Activated gamma-delta T cell treated with Interleukin-2 at 50 U/mL for 16 hours (primary cell): ENCODE measurements at regions not wholly inside any gene's neighbourhood (a gene's known extent, or its start where the extent isn't known, plus 50 kb on each side); places are given as distances from the start of the nearest gene placed in this dataset.

Experiments
- DNase-seq: peaks from one replicate; pipeline ENCODE4 v3.0.0-alpha.2; 2020

DNA sequence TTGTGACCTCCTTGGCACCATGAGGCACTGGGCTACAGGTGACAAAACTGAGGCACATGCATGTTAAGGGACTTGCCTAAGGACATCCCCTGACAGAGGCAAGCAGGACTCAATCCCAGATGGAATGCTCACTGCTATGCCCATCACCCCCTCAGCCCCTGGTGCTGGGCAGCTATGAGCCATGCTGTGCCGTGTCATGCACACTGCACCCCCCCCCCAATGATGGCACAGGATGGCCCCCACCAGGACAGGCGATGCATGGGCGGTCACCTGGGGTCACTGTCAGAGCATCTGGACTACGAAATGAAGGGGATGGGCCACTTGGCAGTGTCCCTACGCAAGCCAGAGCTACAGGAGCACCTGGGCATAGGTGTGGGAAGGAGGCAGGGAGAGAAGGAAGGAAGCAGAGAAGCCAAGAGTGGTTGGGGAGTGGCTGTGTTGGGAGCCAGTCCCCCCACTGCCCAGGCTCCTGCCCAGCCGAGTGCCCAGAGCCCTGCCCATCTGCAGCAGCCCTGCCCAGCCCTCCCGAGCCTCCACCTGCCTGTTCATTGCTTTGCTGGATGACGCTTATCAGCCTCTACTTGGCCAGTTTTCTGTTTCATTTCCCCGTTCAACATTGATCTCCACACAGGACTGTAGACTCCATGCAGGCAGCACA is 84.9 kb upstream of the DIO3 start:
- DNase-seq = no peak

DNA sequence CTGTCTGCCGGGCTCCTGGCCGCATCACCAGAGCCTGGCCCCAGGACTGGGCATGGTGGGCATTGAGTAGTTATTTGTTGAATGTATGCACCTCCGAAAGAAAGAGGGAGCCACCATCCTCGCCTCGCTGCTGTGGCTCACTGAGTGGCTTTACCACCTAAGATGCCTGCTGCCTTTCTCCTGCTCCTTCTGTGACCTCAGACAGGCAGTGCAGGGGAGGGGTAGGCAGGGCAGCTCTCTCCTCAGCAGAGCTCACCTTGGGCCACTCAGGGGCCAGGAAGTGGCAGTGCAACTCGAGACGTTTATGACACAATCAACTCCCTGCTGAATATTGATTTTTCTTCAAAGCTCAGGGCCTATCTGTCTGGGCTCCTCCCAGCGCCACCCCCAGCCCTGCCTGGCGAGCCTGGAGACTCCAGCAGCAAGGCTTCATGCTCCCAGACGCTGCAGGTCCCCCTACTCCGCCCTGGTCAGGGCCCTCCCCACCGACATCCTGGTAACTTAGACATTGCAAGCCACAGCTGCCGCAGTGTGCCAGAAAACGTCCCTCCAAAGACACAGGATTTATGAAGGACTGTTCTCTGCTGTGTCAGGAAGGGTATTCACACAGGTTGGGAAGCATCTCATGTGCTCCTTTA is 84.3 kb upstream of the DIO3 start:
- no peak for DNase-seq

DNA sequence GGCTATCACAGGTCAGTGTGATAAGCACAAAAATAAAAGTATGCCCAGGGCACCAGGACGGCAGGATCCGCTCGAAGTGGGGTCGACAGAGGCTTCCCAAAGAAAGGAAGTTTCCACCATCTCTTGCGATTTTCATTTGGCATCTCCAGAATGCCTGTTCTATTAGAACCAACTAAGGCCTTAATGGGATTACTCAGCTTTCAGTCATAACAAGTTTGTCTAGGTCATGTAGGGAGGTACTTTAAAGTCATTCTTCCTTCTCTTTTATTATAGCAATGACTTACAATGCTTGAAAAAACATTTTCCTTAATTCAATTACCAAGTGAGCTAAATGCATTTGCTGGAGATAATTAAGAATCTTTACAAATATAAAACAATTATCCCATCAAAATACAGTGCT is 83.6 kb upstream of the DIO3 start:
- no peak for DNase-seq

DNA sequence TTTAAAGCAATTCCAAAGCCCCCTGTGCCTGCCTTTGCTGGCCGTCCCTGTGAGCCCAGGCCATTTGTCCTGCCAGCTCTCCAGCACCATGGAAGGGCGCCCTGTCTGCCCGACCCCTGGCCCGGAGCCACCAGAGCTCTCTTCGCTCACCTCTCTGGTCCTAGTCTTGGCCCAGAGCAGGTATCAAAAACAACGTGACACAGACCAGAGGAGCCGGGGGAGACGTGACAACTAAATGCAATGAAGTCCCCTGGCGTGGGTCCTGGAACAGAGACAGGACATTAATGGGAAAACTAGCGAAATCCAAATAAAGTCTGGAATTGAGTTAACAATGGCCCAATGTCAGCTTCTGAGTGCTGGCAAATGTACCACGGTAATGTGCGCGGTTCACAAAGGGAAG is 83.2 kb upstream of the DIO3 start:
- no peak for DNase-seq

DNA sequence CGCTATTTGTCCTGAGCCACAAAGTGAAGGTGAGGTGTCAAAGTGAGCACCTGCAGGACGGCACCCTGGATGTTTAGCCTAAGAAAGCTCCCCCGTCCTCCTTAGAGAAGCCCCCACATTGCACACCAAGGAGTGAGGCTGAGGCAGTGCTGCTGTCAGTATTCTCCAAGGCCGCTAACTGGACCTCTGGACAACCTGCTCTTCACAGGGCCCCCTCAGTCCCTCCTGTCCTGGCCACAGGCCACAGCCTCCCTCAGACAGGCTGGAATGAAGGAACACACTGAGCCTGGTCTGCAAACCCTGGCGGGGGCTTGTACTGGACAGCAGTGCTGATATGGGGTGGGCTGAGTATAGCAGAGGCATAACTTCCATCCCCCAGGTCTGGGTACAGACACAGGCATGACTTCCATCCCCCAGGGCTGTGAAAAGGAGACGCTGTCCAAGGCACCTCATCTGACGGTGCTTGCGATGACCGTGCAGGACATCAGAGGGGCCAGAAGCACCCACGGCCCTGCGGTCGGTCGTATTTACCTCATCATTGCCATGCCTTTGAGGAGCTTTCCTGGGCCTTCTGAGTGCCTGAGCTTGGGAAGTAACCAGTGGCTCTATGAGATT is 82.4 kb upstream of the DIO3 start:
- no peak for DNase-seq

DNA sequence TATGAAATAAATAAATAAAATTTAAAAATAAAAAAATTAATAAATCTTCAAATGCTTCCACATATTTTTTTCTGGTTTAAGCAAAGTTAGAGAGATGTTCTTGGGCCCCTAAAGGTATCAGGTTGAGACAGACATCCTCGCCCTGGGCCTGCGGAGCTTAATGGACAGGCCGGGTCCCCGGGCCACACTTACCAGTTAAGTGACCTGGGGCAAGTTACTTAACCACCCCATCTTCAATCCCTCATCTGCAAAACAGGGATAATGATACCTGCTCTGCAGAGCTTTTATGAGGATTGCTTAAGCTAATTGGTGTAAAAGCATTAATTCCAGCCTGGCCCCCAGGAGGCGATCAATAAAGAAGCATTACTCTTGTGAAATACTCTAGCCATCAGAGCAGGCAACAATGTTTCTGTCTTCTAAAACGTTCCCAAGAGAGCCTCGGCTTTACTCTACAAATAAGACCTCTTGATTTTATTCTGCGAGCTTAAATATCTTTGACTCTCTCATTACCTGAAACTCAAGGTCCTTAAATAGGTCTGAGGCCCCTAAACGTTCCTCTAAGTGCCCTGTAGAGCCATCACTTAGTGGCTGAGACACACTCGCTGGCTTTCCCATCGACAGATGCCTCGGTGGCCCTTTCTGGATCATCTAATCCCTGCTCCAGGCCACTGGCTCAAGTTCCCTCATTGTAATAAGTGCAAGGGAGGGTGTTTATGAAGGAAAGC is 81.1 kb upstream of the DIO3 start:
- no peak for DNase-seq

DNA sequence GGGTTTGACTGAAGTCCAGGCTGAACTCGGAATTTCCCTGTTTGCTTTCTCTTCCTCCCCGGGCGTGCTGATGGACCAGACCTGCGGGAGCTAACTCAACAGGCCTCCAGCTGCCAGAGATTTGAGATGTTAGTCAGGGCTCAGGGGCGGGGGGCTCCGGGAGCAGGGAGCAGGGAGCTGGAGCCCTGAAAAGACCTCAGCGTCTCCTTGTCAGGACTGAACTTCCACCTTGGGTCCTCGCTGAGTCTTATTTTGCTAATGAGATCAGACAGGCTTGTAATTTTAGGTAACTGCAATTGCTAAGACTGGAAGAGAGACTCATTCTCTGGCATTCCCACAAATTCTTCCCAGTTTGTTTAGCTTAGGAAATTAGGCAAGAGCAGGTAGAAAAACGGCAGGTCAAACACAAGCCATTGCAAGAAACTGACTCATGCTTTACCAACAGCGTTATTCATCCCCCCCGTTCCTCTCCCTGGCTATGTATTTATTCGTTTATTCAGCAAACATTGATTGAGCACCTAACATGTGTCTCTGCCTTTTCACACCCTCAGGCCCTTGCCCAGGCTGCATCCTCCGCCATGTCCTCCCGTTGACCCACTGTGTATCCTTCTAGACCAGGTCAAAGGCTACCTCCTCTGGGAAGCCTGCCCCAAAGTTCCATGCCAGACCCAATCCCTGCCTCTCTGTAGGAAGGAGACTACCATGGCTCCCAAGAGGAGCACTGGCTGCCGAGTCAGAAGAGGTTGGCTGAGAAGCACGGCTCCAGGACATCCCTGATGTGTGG is 80.4 kb upstream of the DIO3 start:
- DNase-seq = no peak

DNA sequence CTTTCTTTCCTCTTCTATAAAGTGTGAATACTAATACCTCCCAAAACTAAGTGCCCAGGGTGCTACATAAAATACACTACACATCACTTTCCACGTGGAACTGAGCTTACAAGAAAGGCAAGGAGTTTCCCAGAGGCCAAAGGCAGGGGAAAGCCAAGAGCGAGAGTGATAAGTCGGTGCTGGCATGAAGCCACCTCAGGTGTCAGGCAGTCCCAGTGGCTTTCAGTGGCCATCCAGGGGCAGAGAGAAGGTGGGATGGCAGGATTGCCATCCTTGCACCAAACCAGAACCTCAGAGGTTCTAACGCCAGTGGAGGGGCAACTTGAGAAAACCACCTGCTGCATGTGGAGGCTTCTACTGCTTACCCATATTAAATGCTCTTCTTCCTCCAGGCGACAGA is 79.7 kb upstream of the DIO3 start:
- no peak for DNase-seq

DNA sequence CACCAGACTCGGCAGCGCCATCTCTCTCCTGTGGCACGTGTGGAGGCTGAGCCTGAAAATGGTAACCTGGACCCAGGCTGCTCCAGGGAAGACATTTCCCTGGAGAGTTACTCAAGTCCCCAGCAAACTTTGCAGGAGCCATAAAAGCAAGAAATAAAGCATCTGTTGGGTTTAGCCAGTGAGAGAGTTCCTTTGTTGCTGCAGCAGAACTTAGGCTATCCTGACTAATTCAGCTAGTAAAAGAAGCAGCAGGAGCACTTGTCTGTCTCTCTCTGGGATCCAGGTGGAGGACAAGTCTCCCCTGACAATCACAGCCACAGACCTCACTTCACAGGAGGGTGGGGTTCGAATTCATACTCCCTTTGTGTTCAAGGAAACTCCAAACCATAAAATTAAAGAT is 79.2 kb upstream of the DIO3 start:
- no peak for DNase-seq

DNA sequence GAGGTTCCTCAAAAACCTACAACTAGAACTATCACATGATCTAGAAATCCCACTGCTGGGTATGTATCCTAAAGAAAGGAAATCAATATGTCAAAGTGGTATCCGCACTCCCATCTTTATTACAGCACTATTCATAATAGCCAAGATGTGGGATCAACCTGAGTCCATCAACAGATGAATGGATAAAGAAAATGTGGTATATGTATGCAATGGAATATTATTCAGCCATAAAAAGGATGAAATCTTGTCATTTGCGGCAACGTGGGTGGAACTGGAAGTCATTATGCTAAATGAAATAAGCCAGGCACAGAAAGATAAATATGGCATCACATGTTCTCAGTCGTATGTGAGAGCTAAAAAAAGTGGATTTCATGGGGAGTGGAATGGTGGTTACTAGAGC is 77.5 kb upstream of the DIO3 start:
- no peak for DNase-seq

DNA sequence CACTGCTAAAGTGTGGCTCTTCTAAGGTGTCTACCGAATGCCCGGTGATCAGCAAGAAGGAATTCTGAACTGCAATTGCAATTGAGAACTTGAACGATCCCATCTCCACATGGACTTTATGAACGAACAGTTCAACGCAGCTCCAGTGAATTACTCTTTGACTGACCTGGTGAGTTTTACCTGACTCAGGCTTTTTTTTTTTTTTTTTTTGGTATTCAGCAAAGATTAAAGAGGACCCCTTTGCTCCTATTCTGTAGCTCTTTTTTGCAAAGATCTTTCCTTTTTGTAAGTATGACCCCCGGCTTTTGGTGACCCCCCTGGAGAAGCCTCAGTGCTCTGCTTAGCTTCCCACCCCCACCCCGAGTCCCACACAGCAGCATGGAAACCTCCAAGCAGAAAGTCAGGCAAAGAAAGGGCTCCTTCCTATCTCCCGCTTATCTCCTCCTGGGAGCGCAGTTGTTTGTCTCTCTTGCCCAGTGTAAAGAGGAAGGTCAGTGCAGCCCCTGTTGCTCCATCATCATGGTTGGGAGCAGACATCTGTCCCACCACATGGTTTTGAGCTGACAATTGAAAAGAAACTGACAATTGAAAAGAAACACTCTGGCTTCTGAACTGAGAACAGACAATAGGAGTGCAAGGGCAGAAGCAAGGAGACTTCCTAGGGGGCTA is 72.1 kb upstream of the DIO3 start:
- DNase-seq = no peak

DNA sequence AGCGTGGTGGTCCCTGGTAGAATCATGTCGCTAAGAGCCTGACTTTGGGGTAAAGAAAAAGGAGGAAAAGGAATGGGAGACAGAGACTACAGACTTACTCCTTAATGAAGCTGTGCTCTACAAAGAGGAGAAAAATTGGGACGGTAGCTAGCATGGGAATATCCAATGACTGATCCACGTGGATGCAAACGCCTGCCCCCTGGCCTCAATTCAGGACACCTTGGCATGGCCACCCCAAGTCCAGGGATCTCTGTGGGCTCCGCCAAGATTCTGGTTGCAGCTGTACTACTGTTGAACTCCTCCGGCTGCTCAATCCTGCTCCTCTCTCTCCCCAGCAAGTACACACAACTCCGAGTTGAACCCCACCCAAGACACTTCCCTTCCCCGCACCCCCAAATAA is 70.5 kb upstream of the DIO3 start:
- no peak for DNase-seq

DNA sequence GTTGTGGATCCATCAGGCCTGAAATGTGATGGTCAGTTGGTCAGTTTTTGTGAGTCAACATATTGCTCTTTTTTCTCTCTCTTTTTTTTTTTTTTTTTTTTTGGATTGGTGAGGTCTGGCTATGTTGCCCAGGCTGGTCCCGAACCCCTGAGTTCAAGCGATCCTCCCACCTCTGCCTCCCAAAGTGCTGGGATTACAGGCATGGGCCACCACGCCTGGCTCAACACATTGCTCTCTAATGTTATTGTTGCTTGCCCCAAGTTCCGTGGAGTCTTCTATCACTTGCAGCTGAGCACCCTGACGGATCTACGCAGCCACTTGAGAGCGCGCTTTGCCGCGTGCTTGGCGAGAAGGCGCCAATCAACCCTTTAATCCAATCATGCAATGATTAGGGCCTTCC is 69.5 kb upstream of the DIO3 start:
- DNase-seq = no peak

DNA sequence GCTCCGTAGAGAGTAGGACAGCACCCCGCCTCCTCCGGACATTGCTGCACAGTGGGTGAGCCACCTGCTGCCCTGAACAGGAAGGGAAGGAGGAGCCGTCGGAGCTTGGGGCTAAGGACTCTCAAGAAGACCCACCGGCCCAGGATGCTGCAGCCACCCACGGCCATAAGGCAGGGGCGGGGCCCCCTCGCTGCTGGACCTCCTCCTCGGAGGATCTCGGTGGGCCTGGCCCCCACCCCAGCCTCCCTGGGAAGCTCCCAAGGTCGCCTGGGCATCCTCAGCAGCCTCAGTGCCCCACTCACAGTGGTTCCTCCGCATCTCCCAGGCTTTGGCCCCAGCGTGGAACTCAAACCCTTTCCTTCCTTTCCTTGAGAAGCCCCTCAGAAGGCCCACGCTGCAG is 68.6 kb upstream of the DIO3 start:
- no peak for DNase-seq

DNA sequence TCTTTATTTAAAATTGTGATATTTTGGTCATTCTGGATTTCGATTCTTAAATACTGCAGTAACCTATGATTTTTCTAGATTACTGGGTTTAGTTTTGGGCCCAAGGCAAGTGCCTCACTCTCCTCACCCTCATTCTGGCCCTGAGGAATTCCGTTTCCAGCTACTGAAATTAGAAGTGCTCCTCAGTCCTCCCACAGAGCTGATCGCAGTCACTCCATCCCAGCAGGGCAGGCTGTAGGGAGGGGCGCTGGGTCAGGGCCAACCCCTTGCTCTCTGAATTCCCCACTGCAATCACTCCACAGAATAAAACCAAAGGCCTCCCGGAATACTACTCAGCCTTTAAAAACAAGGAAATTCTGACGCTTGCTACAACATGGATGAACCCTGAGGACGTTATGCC is 66.5 kb upstream of the DIO3 start:
- no peak for DNase-seq

DNA sequence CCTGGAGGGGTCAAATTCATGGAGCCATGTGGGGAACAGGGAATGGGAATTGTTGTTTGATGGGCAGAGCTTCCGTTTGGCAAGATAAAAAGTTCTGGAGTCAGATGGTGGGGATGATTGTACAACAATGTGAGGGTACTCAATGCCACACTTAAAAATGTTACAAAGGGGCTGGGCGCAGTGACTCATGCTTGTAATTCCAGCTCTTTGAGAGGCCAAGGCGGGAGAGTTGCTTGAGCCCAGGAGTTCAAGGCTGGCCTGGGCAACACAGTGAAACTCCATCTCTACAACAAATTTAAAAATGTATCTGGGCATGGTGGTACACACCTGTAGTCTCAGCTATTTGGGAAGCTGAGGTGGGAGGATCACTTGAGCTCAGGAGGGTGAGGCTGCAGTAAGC is 66.0 kb upstream of the DIO3 start:
- no peak for DNase-seq

DNA sequence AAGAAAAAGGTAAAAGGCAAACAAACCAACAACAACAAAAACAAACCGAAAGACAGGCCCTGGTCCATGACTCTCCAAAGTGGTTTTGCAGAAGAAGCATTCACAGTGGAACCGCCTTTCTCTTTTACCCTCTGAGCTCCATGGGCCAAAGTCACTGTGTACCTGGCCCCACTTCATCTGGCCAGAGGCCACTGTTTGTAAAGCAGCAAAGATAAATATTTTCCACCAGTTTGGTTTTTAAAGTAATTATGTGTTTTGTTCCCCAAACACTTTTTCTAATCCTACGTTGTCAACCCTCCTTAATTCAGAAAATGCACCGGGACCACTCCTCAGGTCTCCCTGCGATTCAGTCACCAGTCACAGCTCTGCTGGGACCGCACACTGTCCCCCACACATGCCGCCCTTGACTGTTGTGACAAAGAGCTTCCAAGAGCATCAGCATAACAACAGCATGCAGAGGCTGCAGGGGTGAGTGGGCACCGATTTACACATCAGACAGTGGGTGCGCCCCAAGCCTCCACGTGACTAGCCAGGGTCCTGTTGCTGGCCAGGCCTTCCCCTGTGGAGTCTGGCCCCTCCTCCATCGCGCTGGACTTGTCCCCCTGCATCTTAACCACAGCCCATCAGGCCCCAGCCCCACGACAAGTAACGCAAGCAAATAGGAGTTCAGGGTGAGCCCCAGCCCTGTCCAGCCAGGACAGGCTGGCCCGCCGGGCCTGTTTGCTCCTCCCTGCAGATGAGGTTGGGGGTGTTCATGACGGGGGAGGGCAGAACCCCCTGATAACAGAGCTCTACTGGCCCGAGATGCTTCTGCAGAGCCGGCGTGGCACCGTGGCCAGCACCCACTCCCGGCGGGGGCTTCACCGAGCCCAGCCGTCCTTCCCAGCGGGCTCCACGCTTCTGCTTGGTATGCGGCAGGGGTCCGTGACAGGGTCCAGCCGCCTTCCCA is 65.2 kb upstream of the DIO3 start:
- no peak for DNase-seq

DNA sequence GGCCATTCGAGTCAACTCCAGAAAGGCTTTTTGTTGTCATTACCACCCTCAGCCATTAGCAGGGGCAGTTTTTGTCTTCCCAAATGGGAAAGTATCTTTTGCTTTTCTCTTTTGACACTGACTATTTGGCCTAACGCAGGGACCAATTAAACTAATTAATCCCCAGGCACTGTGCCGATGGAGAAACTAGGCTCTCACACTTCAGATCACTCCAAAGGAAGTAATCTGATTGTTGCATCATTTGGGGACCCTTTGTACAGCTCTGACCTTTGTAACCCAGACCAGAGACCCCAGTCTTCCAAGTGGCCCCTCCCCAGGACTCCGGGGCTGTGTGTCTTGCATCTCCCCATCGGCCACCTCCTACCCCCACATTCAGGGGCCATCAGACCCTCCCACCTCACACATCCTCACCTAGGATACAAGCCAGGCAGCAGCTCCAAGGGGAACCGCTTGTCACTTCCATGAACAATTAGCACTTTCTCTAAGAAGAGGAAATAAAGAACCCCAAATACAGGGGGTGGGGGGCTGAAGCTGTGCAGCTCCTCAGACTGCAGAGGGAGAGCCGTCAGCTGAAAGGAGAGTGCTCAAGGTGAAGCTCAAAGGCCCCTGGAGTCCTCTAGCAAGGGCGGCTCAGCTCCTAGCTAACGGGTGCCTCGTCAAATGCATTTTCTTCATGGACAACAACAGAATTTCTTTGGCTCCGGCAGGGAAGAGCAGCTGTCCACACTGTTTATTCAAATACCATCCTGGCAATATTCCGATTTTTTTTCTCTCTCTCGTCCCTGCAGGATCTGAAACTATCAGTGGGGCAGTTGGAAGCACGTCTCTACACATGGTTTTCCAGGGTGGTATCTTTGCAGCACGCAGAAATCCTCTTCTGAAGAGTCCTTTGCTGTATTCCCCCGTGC is 64.3 kb upstream of the DIO3 start:
- no peak for DNase-seq

DNA sequence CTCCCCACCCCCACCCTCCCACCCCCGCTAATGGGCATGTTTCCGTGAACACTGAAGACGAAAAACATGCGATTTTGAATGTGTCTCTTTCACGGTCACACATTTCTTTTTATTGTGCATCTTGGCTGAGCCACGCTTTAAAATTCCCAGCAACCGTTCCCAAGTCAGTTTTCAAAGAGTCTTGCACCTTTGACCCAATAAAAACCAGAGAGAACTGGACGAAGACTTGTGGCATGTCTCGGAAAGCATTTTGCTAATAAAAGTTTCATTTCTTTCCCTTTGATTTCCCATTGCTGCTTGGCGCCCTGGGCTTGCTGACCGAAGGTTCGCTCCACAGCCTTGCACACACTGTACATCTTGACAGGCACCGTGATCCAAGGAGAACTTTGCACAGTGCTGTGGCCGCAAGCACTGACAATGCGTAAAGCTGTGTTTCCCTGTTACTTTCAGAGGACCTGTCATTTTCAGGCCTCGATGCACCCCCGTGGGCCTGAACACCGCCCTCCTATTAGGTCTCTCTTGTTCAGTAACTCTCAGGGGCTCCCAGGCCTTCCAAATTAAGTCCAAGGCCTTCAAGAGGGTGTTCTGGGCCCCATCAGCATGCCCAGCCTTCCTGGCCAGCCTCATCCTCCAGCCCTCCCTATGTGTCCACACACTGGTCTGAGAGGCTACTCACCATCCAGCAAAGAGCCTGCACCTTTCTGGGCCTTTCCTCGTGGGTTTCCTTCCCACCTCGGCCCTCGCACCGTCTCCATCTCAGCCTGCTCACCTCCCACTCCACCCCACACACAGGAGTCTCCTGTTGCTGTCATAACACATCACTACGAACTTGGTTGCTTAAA is 63.4 kb upstream of the DIO3 start:
- DNase-seq = no peak

DNA sequence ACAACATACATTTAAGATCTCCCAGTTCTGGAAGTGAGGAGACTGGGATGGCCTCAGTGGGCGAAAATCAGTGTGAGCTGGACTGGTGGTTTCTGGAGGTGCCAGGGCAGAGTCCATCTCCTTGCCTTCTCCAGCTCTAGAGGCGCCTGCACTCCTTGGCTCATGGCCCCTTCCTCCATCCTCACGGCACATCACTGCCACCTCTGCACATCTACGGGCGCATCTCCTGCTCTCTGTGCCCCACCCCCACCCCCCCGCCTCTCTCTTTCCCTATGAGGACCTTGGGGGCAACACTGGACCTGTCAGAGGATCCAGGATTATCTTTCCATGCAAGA is 62.8 kb upstream of the DIO3 start:
- DNase-seq = no peak
